ENCODE measurements at regions not wholly inside any gene's neighbourhood (a gene's known extent, or its start where the extent isn't known, plus 50 kb on each side); places are given as distances from the start of the nearest gene placed in this dataset.

GRCh38 chr10:10389182-10389581, 628.5 kb upstream of the CELF2 start:
- TF ChIP-seq, protein P1, sequence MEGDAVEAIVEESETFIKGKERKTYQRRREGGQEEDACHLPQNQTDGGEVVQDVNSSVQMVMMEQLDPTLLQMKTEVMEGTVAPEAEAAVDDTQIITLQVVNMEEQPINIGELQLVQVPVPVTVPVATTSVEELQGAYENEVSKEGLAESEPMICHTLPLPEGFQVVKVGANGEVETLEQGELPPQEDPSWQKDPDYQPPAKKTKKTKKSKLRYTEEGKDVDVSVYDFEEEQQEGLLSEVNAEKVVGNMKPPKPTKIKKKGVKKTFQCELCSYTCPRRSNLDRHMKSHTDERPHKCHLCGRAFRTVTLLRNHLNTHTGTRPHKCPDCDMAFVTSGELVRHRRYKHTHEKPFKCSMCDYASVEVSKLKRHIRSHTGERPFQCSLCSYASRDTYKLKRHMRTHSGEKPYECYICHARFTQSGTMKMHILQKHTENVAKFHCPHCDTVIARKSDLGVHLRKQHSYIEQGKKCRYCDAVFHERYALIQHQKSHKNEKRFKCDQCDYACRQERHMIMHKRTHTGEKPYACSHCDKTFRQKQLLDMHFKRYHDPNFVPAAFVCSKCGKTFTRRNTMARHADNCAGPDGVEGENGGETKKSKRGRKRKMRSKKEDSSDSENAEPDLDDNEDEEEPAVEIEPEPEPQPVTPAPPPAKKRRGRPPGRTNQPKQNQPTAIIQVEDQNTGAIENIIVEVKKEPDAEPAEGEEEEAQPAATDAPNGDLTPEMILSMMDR (conservative IDR thresholded peaks at IDR 0.05; ENCODE audit: control insufficient read depth, insufficient read depth, low read depth, low read length), result no peak
- H3K4me3 ChIP-seq (ENCODE audit: control insufficient read depth, low read depth, low read length), result no peak overlapping the region
- DNase-seq (ENCODE audit: low read depth), result no peak

DNA sequence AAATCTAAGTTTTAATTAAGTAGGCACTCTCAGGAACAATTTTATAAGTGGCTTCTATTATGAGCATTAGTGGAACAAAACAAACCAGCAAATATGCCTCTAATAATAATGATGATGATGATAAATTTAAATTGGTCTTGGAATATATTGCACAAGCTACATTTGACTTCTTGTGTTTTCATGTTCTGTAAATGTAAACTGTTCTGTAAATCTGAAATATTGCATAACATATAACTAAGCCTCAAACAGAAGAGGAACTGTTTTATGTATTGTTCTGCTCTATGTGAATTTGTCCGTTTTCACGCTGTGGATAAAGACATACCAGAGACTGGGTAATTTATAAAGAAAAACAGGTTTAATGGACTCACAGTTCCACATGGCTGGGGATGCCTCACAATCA, 625.2 kb upstream of the CELF2 start:
- TF ChIP-seq, protein P1 (conservative IDR thresholded peaks at IDR 0.05; ENCODE audit: control insufficient read depth, insufficient read depth, low read depth, low read length), result no peak
- no peak for DNase-seq (ENCODE audit: low read depth)
- H3K4me3 ChIP-seq (ENCODE audit: control insufficient read depth, low read depth, low read length), result no peak overlapping the region

DNA sequence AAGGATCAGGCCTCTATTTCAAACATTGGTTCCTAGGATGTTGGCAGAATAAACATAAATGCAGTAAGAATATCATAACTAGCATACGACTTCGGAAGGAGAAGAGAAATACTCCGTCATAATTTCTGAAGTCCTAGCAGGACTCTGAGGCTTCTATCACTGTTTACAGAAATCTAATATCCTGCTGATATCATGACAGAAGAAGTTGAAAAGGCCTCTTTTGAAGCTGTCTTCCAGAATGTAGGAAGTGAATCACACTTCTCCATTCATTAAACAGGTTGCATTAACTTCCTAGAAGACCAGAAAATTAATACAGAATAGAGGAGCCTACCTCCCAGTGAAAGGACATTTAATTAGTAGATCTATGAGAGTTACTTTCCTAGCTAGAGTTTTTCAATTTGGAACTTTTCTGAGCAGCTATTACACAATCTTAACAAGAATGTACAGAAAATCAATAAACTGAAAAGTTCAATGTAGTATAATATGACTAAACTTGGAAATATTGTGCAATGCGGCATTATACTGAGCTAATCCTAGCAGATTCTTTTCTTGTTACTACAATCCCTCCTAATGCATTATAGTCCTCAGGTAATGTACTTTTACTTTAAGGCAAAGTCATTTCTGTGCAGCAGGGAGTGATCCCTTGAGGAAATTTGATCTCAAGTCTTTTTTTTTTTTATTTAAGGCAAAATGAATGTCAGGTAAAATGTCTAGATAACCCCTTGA, 622.6 kb upstream of the CELF2 start:
- H3K4me3 ChIP-seq (ENCODE audit: control insufficient read depth, low read depth, low read length), result no peak overlapping the region
- DNase-seq (ENCODE audit: low read depth), result peak; percentile 59
- TF ChIP-seq, protein P1 (conservative IDR thresholded peaks at IDR 0.05; ENCODE audit: control insufficient read depth, insufficient read depth, low read depth, low read length), result no peak

DNA sequence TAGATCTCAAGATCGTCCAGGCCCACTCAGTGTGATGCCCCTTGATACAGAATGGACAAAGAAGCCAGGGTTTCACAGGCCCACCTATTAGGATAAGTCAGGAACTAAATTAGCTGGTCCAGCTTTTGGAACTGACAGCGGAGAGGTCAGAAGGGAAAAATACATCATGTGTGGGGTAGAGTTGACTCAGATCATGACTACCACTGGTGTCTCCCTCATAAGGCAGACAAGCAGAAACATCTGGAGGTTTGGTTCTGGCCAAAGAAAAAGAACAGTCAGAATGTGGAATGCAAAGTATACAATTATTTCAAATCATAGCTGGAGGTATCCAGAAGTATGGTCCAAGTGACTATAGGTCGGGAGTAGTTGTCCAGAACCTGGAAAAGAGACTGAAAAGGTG, 621.1 kb upstream of the CELF2 start:
- peak; percentile 73 for DNase-seq (ENCODE audit: low read depth)
- TF ChIP-seq, protein P1 (conservative IDR thresholded peaks at IDR 0.05; ENCODE audit: control insufficient read depth, insufficient read depth, low read depth, low read length), result no peak
- no peak overlapping the region for H3K4me3 ChIP-seq (ENCODE audit: control insufficient read depth, low read depth, low read length)

DNA sequence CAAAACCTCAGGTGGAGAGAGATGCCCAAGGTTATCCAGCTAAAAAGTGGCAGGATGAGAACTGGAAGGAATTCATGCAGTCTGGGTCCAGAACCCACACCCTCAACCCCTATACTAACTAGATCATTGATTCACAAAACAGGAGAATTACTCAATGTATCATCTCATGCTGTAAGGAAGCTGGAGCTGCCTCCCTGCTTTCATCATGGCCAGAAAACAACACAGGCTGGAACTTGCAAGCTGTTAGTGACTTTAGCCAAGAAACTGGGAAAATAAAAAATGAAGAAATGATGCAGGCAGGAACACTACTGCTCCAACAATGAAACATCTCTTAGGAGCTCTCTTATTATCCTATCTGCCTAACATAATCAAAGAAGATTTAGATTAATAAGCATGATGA, 619.8 kb upstream of the CELF2 start:
- DNase-seq (ENCODE audit: low read depth), result peak; percentile 5
- TF ChIP-seq, protein P1 (conservative IDR thresholded peaks at IDR 0.05; ENCODE audit: control insufficient read depth, insufficient read depth, low read depth, low read length), result no peak
- no peak overlapping the region for H3K4me3 ChIP-seq (ENCODE audit: control insufficient read depth, low read depth, low read length)

- DNase-seq (ENCODE audit: low read depth), result peak; percentile 6
- TF ChIP-seq, protein P1 (conservative IDR thresholded peaks at IDR 0.05; ENCODE audit: control insufficient read depth, insufficient read depth, low read depth, low read length), result no peak
- no peak overlapping the region for H3K4me3 ChIP-seq (ENCODE audit: control insufficient read depth, low read depth, low read length)
These were observed 613.9 kb upstream of the CELF2 start for GRCh38 chr10:10403762-10404161.
